ENCODE measurements at regions not wholly inside any gene's neighbourhood (a gene's known extent, or its start where the extent isn't known, plus 50 kb on each side); places are given as distances from the start of the nearest gene placed in this dataset.
"Not testable (repeated sequence)": the region's sequence is repeated elsewhere in the genome, so short reads cannot be mapped to it uniquely, and the experiment has no call there.

DNA sequence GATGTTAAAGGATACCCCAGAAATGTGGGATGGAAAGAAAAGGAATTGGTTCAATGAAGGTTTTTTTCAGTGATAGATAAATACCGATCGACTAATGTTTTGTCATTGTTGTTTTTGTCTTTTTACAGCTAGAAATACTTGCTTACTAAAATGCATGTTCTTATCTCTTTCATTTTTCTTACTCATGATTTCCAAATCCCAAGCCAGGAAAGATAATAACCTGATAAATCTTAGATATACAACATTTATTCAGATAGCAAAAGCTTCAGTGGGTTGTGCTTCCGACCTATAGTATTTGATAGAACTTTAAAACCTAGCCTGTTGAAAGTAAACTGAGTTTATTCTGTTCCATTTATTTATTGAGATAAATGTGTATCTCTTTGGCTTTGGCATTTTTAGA, 187.5 kb downstream of the EDN1 start:
- DNase-seq (ENCODE audit: low read depth in 2 of 2): no peak

GRCh38 chr6:12478921-12479320, 188.8 kb downstream of the EDN1 start:
- DNase-seq (ENCODE audit: low read depth in 2 of 2): no peak

GRCh38 chr6:12479451-12479850, 189.3 kb downstream of the EDN1 start:
- DNase-seq (ENCODE audit: low read depth in 2 of 2): no peak

GRCh38 chr6:12479881-12480280, 189.7 kb downstream of the EDN1 start:
- DNase-seq (ENCODE audit: low read depth in 2 of 2): no peak

- no peak for DNase-seq (ENCODE audit: low read depth in 2 of 2)
Observed at GRCh38 chr6:12480379-12480778, 190.2 kb downstream of the EDN1 start.

DNA sequence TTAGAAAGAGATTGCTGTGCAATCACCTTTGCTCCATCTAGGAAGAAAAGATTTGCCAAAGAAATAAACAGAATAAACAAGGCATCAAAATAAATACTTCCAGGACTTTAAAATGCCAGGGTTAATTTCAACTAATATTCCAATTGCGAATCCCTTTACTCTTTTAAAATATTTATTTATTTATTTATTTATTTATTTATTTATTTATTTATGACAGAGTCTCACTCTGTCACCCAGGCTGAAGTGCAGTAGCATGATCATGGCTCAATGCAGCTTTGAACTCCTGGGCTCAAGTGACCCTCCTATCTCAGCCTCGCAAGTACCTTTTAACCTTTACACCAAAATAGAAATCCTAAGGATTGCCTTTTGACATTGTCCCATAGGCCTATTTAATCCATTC, 191.1 kb downstream of the EDN1 start:
- DNase-seq (ENCODE audit: low read depth in 2 of 2): no peak

DNA sequence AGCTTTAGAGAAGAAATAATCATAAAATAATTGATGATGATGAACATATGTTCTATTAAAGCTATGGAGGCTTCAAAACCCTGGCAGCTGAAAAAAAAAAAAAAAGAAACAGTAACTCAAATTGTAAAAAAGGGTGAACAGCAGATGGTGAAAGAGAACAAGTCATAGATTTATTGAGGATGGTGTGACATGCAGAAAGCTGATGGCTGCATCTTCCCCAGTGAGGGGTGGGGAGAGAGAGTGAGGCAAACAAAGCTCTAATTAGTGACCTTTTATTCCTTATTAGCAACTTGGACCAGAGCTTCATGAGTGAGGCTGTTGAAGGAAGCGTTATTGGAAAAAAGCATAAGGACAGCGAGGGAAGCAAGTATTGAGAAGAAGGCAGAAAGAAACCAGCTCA, 191.7 kb downstream of the EDN1 start:
- no peak for DNase-seq (ENCODE audit: low read depth in 2 of 2)

DNA sequence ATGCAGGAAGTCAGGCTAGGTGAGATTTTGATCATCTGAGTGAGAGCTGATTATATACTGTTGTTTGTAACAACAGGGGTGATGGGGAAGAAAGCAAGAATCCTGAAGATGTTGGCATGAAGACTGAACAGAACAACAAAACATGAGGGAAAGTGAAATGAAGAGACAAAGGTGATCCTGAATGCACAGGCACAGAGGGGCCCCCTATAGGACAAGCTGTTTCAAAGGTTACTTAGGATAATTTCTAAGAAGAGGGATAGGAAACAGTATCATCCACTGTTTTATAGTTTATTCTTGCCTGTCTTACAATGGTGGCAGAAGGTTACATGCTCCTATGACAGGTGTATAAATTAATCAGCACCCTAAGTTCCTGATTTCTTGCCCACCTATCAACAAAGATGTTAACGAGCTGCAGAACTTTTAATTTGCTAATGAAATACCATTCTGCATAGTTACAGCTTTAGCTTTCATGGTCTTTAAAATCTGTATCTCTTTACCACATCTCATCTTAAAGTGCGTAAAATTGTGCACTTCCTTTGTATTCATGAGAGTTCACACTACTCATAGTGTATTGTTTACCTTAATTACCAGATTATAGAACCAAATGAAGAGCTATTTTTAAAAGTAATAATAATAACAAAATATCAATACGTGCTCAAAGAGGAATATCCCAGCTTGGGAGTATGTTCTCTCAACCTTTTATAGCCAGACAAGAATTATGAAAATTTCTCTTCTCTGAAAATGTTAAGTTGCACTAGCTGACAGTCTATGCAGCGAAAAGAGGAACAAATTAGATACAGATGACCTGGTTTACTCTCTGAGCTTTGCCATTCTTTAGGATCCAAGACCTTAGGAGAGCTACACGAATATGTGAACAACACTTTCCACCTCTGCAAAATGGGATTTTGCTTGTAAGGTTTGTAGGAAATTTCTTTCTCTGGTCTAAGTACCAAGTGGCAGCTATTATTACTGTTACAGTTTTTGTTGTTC, 192.5 kb downstream of the EDN1 start:
- DNase-seq (ENCODE audit: low read depth in 2 of 2): no peak

- peak in 1 of 2 donors; percentile 85 for DNase-seq (ENCODE audit: low read depth in 2 of 2)
Observed at GRCh38 chr6:12483712-12484111, 193.6 kb downstream of the EDN1 start.

DNA sequence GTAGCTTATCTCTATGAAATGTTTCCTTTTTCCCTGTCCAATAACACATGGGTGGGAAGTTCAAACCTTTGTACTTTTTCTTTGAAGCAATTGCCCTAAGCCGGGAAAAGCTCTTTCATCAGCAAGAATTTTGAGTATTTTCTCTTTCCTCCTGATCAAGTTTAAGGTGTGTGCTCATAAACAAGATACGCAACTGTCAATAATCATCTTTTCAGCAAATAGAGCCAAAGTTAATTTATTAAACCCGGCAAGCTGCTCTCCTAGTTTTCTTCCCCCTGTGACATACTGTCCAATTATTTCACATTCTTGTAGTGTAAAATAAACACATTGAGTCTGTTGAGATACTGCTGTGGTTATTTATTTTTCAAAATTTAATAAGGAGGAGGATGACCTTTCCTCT, 194.4 kb downstream of the EDN1 start:
- DNase-seq (ENCODE audit: low read depth in 2 of 2): peak in 1 of 2 donors; percentile 20

DNA sequence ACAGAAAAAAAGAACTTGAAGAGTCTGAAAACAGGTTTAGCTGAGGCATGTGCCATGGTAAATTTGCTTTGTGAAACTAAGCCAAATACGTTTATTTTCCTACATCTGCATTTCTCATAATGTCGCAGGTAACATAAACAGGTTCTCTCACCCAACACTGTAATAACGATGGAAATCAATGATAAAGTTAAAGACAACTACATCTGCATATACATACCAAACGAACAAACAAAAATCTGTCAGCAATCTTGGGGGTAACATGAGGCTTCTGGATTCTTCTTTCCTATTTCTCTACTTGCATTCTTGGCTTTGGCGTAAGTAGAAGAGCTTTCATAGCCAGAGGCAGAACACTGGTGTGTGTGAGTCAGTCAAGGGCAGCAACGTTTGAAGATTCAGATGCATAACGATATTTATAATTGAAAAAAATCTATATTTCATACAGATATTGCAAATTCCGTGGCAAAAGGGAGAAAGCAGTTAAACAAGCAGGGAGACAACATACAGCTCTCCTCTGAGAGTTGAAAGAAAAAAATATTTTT, 195.1 kb downstream of the EDN1 start:
- no peak for DNase-seq (ENCODE audit: low read depth in 2 of 2)

DNA sequence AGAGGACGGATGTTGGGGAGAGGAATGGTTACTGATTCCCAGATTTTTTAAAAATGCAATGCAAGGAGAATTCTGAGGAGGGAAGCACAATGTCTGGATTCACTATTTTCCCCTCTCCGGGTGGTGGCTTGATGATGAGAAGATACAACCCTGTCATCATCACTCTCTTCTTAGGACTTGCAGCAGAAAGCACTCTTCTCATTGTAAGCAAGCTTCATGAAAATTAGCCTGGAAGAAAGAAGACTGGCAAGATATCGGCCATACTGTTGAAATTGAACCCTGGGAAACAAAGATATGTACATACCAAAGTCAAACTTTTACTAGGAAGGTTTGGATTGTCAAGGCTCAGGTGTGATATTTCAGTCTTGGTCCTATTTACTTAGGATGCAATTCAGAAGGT, 195.7 kb downstream of the EDN1 start:
- DNase-seq (ENCODE audit: low read depth in 2 of 2): no peak

GRCh38 chr6:12490351-12490903, 200.3 kb downstream of the EDN1 start:
- no peak for DNase-seq (ENCODE audit: low read depth in 2 of 2)

DNA sequence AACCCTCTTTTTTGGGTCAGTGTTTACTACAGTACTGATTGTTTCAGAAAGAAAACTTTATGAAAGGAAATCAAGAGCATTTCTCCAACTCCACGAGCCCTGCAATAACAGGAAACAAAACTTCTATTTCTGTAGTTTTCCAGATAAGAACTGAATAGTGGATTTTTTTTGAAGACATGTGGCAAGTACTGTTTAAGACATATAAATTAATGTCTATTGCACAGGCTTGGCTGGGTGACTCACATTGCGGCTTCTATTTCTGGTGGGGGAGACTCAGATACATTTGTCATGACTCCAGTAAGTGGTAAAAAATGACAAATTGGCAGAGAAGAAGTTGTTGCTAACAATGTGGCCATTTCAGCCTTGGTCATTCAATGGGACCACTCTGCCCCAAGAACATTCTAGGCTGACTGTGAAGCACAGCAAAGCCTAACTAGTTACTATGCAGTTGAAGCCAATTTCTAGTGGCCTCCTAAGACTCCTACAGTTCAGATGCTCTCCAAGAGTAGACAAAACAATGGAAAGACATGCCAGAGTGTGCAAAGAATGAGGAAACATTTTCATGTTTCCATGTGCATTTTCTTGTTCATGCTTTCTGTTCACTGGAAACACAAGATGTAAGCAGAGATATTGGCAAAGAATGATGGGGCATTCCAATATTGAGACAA, 200.9 kb downstream of the EDN1 start:
- peak; percentile 52 to 94 for DNase-seq (ENCODE audit: low read depth in 2 of 2)

- not testable (repeated sequence) for DNase-seq (ENCODE audit: low read depth in 2 of 2)
Observed at GRCh38 chr6:12492929-12493328, 202.8 kb downstream of the EDN1 start.

- DNase-seq (ENCODE audit: low read depth in 2 of 2): no peak
Observed at GRCh38 chr6:12493446-12493845, 203.3 kb downstream of the EDN1 start.

DNA sequence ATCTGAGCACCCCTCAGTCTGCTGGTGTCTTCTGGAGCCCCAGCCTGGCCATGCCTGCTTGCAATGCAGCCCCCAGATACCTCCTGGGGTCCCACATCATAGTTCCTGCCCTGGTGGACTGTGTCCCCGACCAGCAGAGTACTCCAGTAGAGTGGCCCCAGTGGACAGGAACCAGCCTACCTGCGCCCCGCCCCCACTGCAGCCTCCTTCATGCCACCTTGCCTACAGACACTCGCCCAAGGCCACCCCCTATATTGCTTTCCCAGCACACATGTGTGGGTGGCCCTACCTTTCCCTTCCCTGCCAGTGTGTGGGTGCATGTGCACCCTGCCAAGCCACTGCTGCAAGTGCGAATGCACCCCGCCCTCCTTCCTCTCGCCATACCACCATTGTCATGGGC, 204.0 kb downstream of the EDN1 start:
- no peak for DNase-seq (ENCODE audit: low read depth in 2 of 2)

GRCh38 chr6:12501990-12502389, 211.8 kb downstream of the EDN1 start:
- DNase-seq (ENCODE audit: low read depth in 2 of 2): no peak

DNA sequence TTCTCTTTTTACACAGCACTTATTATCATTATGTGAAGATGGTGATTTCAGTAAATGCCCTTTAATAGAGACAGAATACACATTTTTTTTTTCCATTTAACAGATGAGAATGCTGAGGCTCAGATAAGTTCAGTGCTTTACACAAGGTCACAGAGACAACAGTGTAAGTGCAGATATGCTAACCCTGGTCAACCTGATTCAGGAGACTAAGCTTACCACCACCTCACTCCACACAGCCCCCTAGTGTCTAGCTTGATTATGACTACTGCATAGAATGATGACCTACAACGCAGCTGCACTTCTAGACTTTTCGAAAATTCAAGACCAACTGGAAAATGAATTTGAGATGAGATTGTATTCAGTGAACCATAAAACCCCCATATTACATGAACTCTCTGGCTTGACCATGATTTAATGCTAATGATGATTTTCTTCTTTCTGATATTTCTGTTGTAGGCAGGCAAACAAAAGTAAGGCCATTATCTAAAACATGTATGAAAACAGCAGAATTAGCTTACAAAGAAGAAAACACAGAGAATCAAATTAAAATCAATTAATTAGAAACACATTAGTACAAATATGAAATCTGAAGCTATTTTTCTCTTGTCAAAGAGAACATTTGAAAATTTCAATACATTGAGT, 212.1 kb upstream of the PHACTR1 start:
- DNase-seq (ENCODE audit: low read depth in 2 of 2): peak in 1 of 2 donors; percentile 36

GRCh38 chr6:12505486-12505885, 211.1 kb upstream of the PHACTR1 start:
- DNase-seq (ENCODE audit: low read depth in 2 of 2): no peak

- no peak for DNase-seq (ENCODE audit: low read depth in 2 of 2)
Observed at GRCh38 chr6:12506159-12506558, 210.4 kb upstream of the PHACTR1 start.

DNA sequence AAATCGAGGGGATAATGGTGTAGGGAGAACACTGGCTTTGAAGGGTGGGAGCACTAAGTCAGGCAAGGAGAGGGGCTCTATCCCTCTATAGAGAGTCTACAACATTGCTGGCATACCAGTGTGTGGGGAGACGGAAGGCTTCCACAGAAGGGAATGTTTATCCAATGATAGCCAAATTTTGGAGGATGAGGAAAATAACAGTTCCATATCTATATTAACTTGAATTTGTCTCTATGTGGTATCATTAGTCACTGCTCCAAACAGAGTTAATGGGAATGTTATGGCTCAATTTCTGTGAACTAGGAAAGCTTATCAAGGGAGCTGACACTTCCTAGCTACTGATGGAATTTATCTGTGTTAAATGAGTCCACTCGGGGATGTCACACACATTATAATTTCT, 208.9 kb upstream of the PHACTR1 start:
- DNase-seq (ENCODE audit: low read depth in 2 of 2): no peak

Measured in dermis microvascular lymphatic vessel endothelial cell (primary cell).